ENCODE measurements at regions not wholly inside any gene's neighbourhood (a gene's known extent, or its start where the extent isn't known, plus 50 kb on each side); places are given as distances from the start of the nearest gene placed in this dataset.

DNA sequence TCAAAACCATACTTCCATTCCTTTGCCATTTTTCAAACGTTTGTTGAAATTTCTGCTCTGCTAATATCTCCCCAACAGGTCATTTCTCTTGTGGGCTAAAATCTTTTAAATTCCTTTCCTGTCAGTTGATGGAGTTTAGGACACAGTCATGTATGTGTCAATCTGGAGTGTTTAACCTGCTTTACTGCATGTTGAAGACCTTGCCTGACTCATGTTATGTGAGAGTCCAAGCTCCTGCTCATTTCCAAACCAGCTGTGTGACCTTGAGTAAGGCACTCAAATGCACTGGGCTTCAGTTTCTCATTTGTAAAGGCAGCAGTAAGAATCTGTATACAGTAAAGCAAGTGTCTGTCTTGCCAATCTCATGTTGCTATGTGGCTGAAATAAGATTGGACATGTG is 171.9 kb upstream of the SPACA1 start:
- ATAC-seq (no peak), DNase-seq (no peak)
- intact Hi-C loops (cut with micrococcal nuclease): no loop called here

DNA sequence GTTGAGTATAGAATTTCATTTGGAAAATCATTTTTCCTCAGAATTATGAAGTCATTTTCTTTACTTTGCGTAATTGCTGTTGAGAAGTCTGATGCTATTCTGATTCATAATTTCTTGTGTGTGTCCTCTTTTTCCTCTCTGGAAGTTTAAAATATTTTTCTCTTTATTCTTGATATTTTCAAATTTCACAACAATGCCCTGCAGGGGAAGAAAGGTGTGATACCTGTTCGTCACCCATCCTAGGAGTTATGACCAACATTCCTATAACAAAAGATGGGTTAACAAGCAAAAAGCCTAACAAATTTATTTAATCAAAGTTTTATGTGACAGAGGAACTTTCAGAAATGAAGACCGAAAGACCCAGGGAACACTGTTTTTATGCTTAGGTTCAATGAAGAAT is 171.5 kb upstream of the AKIRIN2 start:
- DNase-seq: no peak
- intact Hi-C loops (cut with micrococcal nuclease): no loop called here
- ATAC-seq: no peak

- intact Hi-C loops (cut with micrococcal nuclease): no loop called here
- ATAC-seq: no peak
Observed at GRCh38 chr6:87870556-87870955, 168.5 kb upstream of the AKIRIN2 start.

GRCh38 chr6:87869064-87869905 is 167.3 kb upstream of the AKIRIN2 start:
- intact Hi-C loops (cut with micrococcal nuclease): no loop called here
- no peak for ATAC-seq
- DNase-seq: no peak

More at GRCh38 chr6:87870556-87870955, 168.5 kb upstream of the AKIRIN2 start:
- no peak for DNase-seq

DNA sequence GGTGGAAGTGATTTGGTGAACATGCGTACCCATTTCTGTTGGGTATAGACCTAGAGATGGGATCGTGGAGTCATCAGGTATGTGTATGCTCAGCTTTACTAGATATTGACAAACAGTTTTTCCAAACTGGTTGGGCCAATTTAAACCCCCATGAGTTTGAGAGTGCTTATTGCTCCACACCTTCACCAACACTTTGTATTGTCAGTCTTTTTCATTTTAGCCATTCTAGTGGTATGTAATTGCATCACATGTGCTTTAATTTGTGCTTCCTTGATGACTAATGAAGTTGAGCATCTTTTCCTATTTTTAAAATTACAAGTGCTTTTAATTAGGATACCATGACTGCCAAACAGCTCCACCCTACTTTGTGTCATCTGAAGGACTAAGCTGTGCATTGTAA is 158.9 kb upstream of the AKIRIN2 start:
- ATAC-seq: no peak
- intact Hi-C loops (cut with micrococcal nuclease): no loop called here
- DNase-seq: no peak

DNA sequence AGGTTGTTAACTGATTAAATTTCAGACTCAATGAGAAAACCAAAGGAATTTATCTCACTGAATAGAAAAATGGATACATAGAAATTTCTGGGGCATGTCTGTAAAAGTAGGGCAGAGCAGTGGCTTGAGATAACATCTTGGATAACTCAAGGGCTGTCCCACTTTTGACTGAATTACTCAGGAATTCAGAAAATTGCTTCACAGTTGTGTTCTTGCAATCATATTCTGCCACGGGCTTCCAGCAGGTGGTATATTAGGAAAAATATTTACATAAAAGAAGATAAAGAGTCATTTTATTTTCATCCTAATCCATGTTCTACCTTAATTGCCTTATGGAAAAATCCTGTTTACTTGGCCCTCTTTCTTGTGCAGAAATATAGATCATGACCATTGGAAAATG is 156.4 kb upstream of the AKIRIN2 start:
- no peak for ATAC-seq
- DNase-seq: no peak
- intact Hi-C loops (cut with micrococcal nuclease): no loop called here

DNA sequence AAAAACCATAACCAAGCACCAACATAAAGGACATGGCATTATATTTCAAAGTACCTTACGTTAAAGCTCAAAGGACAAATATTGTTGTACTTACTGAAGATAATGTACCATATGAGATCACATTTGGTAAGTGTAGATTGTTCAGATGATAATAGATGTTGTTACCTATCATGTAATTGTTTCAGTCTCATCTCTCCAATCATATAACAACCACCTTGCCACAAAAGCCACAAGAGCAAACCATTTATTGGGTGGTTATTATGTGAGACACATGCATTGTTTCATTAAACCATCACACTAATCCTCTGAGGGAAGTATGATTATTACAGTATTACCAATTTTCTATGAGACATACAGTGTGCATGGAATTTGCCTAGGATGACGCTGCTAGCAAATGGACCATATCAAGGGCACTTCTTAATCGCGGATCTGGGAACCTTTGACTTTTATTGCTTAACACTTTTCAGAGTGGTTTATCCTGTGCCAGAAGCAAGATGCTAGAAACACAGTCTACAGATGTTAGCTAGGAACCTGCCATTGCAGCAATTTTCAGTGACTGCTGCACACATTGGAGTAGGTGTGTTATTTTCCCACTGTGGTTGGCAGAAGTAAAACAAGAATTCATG is 149.8 kb upstream of the AKIRIN2 start:
- DNase-seq: no peak
- ATAC-seq: no peak
- intact Hi-C loops (cut with micrococcal nuclease): no loop called here

- ATAC-seq (no peak), DNase-seq (no peak)
- intact Hi-C loops (cut with micrococcal nuclease): no loop called here
Observed at GRCh38 chr6:87848616-87849015, 146.6 kb upstream of the AKIRIN2 start.

DNA sequence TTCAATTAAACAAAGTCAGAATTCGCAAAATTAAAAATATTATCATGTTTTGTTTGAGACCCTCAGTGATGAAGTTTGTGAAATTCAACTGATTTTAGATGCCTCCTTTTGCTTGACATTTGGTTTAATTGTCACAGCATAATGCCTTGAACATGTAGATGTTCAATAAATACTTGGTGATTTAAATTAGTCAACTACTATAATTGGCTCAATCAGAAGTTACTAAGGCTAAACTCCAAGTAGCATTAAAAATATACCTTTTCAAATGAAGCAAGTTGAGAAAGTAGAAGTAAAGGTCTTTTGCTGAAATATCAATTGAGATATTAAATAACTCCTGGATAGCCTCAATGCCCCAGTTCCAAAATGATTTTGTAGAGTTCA is 145.8 kb upstream of the AKIRIN2 start:
- no peak for DNase-seq
- intact Hi-C loops (cut with micrococcal nuclease): no loop called here
- ATAC-seq: no peak

- DNase-seq (no peak), ATAC-seq (no peak)
- intact Hi-C loops (cut with micrococcal nuclease): no loop called here
Observed at GRCh38 chr6:87847135-87847829, 145.2 kb upstream of the AKIRIN2 start.

- ATAC-seq (no peak), DNase-seq (no peak)
- intact Hi-C loops (cut with micrococcal nuclease): no loop called here
Observed at GRCh38 chr6:87846434-87846833, 144.4 kb upstream of the AKIRIN2 start.

DNA sequence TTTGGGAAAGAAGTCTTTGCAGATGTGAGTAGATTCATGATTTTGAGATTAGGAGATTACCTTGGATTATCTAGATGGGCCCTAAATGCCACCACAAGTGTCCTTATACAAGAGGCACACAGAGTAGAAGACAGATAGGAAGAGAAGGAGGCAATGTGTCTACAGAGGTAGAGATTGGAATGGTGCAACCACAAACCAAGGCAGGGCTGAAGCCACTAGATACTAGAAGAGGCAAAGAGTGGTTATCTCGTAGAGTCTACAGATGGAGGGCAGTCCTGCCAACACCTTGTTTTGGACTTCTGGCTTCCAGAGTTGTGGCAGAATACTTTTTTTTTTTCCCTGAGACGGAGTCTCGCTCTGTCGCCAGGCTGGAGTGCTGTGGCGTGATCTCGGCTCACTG is 138.3 kb upstream of the AKIRIN2 start:
- ATAC-seq: no peak
- intact Hi-C loops (cut with micrococcal nuclease): no loop called here
- no peak for DNase-seq

- ATAC-seq: no peak
Observed at GRCh38 chr6:87837876-87838275, 135.8 kb upstream of the AKIRIN2 start.

GRCh38 chr6:87837444-87837843 is 135.4 kb upstream of the AKIRIN2 start:
- intact Hi-C loops (cut with micrococcal nuclease): no loop called here
- DNase-seq (no peak), ATAC-seq (no peak)

More at GRCh38 chr6:87837876-87838275, 135.8 kb upstream of the AKIRIN2 start:
- no peak for DNase-seq
- intact Hi-C loops (cut with micrococcal nuclease): no loop called here

GRCh38 chr6:87832025-87832825 is 130.2 kb upstream of the AKIRIN2 start:
- intact Hi-C loops (cut with micrococcal nuclease): no loop called here
- no peak for ATAC-seq
- DNase-seq: no peak

DNA sequence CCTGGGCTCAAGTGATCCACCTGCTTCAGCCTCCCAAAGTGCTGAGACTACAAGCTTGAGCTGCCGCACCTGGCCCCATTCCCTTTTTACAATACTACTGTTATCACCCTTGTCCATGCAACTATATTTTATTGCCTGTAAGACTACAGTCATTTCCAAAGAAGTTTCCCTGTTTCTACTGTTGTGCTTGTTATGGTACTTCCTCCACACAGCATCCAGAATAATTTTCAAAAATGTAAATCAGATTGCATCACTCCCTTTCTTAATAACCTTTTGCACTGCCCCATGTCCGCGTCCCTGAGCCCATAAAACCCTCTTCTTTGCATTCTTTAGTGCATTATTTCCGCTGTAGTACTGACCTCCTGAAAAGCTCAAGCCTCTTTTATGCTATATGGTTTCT is 128.9 kb upstream of the AKIRIN2 start:
- DNase-seq: no peak
- no peak for ATAC-seq
- intact Hi-C loops (cut with micrococcal nuclease): no loop called here

GRCh38 chr6:87829622-87830121 is 127.6 kb upstream of the AKIRIN2 start:
- intact Hi-C loops (cut with micrococcal nuclease): no loop called here
- DNase-seq (no peak), ATAC-seq (no peak)

- ATAC-seq: no peak
- DNase-seq: no peak
- intact Hi-C loops (cut with micrococcal nuclease): no loop called here
Observed at GRCh38 chr6:87828044-87828443, 126.0 kb upstream of the AKIRIN2 start.

- intact Hi-C loops (cut with micrococcal nuclease): no loop called here
- no peak for ATAC-seq
- DNase-seq: no peak
Observed at GRCh38 chr6:87827346-87827745, 125.3 kb upstream of the AKIRIN2 start.
